Tibial artery (tissue), 4 donors: ENCODE measurements at regions not wholly inside any gene's neighbourhood (a gene's known extent, or its start where the extent isn't known, plus 50 kb on each side); places are given as distances from the start of the nearest gene placed in this dataset.

Source experiments
- DNase-seq, 2 donors: peaks; one replicate each; pipeline ENCODE4 v3.0.0-alpha.2; 2019
- H3K27ac ChIP-seq, 2 donors: fragments of 200-600 bp; sonication (generic) in 1 of 2; 1 replicate in 1 of 2; 2 replicates in 1 of 2; pipeline ENCODE4 v1.5.1; 2018 to 2019; ENCODE audit warnings: mild to moderate bottlenecking in 1 of 2
- H3K27me3 ChIP-seq, 2 donors: fragments of 200-600 bp; sonication (generic) in 1 of 2; one replicate each; pipeline versions ENCODE4 v1.5.1 to v1.6.0; 2016 to 2019
- H3K36me3 ChIP-seq, 3 donors: fragments of 200-600 bp; sonication (generic) in 2 of 3; one replicate each; pipeline ENCODE4 v1.5.1; 2016 to 2019; ENCODE audit warnings: mild to moderate bottlenecking in 2 of 3
- H3K4me1 ChIP-seq, 4 donors: fragments of 200-600 bp; sonication (generic) in 2 of 4; 1 replicate in 3 of 4; 2 replicates in 1 of 4; pipeline ENCODE4 v1.5.1; 2016 to 2019
- H3K4me3 ChIP-seq, 2 donors: fragments of 200-600 bp; sonication (generic) in 1 of 2; 1 replicate in 1 of 2; 2 replicates in 1 of 2; pipeline ENCODE4 v1.5.1; 2018 to 2019; ENCODE audit warnings: mild to moderate bottlenecking in 2 of 2
- H3K9me3 ChIP-seq, 3 donors: fragments of 200-600 bp; sonication (generic) in 1 of 3; one replicate each; pipeline ENCODE4 v1.5.1; 2016 to 2019
- CTCF ChIP-seq, 2 experiments: fragments of 200-600 bp in 1 of 2; fragments of 450-650 bp in 1 of 2; IDR thresholded peaks; one replicate each; pipeline ENCODE4 v1.5.1; 2017 to 2019; ENCODE audit warnings: antibody characterized with exemption in 2 of 2, mild to moderate bottlenecking in 1 of 2, moderate library complexity in 1 of 2
- intact Hi-C: fragments of 100-400 bp; cut with DNase I; formaldehyde crosslinking; loops from one replicate; pipeline ENCODE4 v1.15.0; 2023; ENCODE audit warnings: low total_unique reads

- TF ChIP-seq CTCF (IDR thresholded peaks at IDR 0.05), result no peak
- Histone ChIP-seq H3K4me1 (peaks cover 0 to 12% (median 0%) of the 10 kb centered on the region in 4 donors), H3K36me3 (no peaks in the 10 kb centered on the region), H3K4me3 (no peak overlapping the region), H3K27me3 (no peaks in the 10 kb centered on the region), H3K27ac (no peak overlapping the region), H3K9me3 (peaks cover 0 to 6% (median 0%) of the 10 kb centered on the region in 3 donors)
- DNase-seq, result no peak
- intact Hi-C loops, result no loop called here
These were observed 1571.2 kb upstream of the RAG2 start for GRCh38 chr11:38169286-38169685.

GRCh38 chr11:38163526-38163925, 1565.5 kb upstream of the RAG2 start:
- no peaks in the 10 kb centered on the region for H3K36me3 ChIP-seq
- no peak overlapping the region for H3K27ac ChIP-seq
- H3K4me3 ChIP-seq, result no peak overlapping the region
- intact Hi-C loops, result no loop called here
- DNase-seq, result no peak
- H3K4me1 ChIP-seq, result peaks cover 0 to 7% (median 0%) of the 10 kb centered on the region in 4 donors
- peaks cover 0 to 6% (median 0%) of the 10 kb centered on the region in 3 donors for H3K9me3 ChIP-seq
- no peaks in the 10 kb centered on the region for H3K27me3 ChIP-seq
- no peak for TF ChIP-seq CTCF (IDR thresholded peaks at IDR 0.05)

- no peak for DNase-seq
- no peak for TF ChIP-seq CTCF (IDR thresholded peaks at IDR 0.05)
- intact Hi-C loops, result no loop called here
- Histone ChIP-seq H3K4me3 (no peak overlapping the region), H3K27ac (no peak overlapping the region), H3K27me3 (no peaks in the 10 kb centered on the region), H3K9me3 (peaks cover 0 to 6% (median 0%) of the 10 kb centered on the region in 3 donors), H3K4me1 (no peaks in the 10 kb centered on the region), H3K36me3 (no peaks in the 10 kb centered on the region)
These were observed 1562.4 kb upstream of the RAG2 start for GRCh38 chr11:38160433-38160832.

GRCh38 chr11:38159038-38159437, 1561.0 kb upstream of the RAG2 start:
- no peak overlapping the region for H3K27ac ChIP-seq
- no peak overlapping the region for H3K4me3 ChIP-seq
- H3K4me1 ChIP-seq, result no peaks in the 10 kb centered on the region
- no peak for TF ChIP-seq CTCF (IDR thresholded peaks at IDR 0.05)
- no peak for DNase-seq
- no peaks in the 10 kb centered on the region for H3K9me3 ChIP-seq
- H3K27me3 ChIP-seq, result no peaks in the 10 kb centered on the region
- intact Hi-C loops, result no loop called here
- H3K36me3 ChIP-seq, result no peaks in the 10 kb centered on the region

GRCh38 chr11:38156495-38157146, 1558.6 kb upstream of the RAG2 start:
- intact Hi-C loops, result no loop called here

More at GRCh38 chr11:38156495-38157146, 1558.6 kb upstream of the RAG2 start:
- H3K4me3 ChIP-seq, result no peak overlapping the region
- H3K27me3 ChIP-seq, result no peaks in the 10 kb centered on the region
- no peaks in the 10 kb centered on the region for H3K4me1 ChIP-seq
- TF ChIP-seq CTCF (IDR thresholded peaks at IDR 0.05), result no peak
- DNase-seq, result no peak
- H3K27ac ChIP-seq, result no peak overlapping the region
- no peaks in the 10 kb centered on the region for H3K9me3 ChIP-seq
- no peaks in the 10 kb centered on the region for H3K36me3 ChIP-seq
